GM21381 (cell line): ENCODE measurements at regions not wholly inside any gene's neighbourhood (a gene's known extent, or its start where the extent isn't known, plus 50 kb on each side); places are given as distances from the start of the nearest gene placed in this dataset.

Experiments used
- ATAC-seq: cut with Tn5 transposase; IDR thresholded peaks from one replicate; pipeline ENCODE4 v1.9.1; 2021; ENCODE audit warnings: mild to moderate bottlenecking, moderate library complexity; ENCODE audit not compliant: unreplicated experiment

GRCh38 chr13:109604894-109605293 is 181.5 kb downstream of the IRS2 start:
- ATAC-seq, result no peak

- no peak for ATAC-seq
These were observed 184.0 kb downstream of the IRS2 start for GRCh38 chr13:109602356-109602755.

GRCh38 chr13:109599901-109600657 is 186.3 kb downstream of the IRS2 start:
- ATAC-seq, result no peak

- ATAC-seq, result no peak
These were observed 190.9 kb downstream of the IRS2 start for GRCh38 chr13:109595471-109595870.

- no peak for ATAC-seq
These were observed 193.2 kb downstream of the IRS2 start for GRCh38 chr13:109593230-109593629.

- no peak for ATAC-seq
These were observed 193.6 kb downstream of the IRS2 start for GRCh38 chr13:109592770-109593169.

GRCh38 chr13:109587689-109588088 is 198.7 kb downstream of the IRS2 start:
- ATAC-seq, result no peak

GRCh38 chr13:109586509-109587346 is 199.7 kb downstream of the IRS2 start:
- ATAC-seq, result no peak

GRCh38 chr13:109584844-109585361 is 201.5 kb downstream of the IRS2 start:
- ATAC-seq, result no peak

GRCh38 chr13:109577191-109577700 is 209.1 kb downstream of the IRS2 start:
- ATAC-seq, result no peak

GRCh38 chr13:109576331-109576813 is 210.0 kb downstream of the IRS2 start:
- no peak for ATAC-seq

- ATAC-seq, result no peak
These were observed 210.6 kb downstream of the IRS2 start for GRCh38 chr13:109575821-109576220.

GRCh38 chr13:109572389-109572788 is 214.0 kb downstream of the IRS2 start:
- ATAC-seq, result no peak

GRCh38 chr13:109569958-109570711 is 216.2 kb downstream of the IRS2 start:
- peak; percentile 92 for ATAC-seq

- ATAC-seq, result no peak
These were observed 218.0 kb downstream of the IRS2 start for GRCh38 chr13:109568339-109568818.

- ATAC-seq, result no peak
These were observed 219.1 kb downstream of the IRS2 start for GRCh38 chr13:109567315-109567714.

GRCh38 chr13:109565877-109566276 is 220.5 kb downstream of the IRS2 start:
- ATAC-seq, result no peak

- ATAC-seq, result no peak
These were observed 238.0 kb downstream of the IRS2 start for GRCh38 chr13:109548374-109548773.

GRCh38 chr13:109547942-109548341 is 238.4 kb downstream of the IRS2 start:
- no peak for ATAC-seq

GRCh38 chr13:109545931-109546330 is 240.5 kb downstream of the IRS2 start:
- ATAC-seq, result no peak

- ATAC-seq, result no peak
These were observed 245.3 kb downstream of the IRS2 start for GRCh38 chr13:109541081-109541480.
